ENCODE measurements at regions not wholly inside any gene's neighbourhood (a gene's known extent, or its start where the extent isn't known, plus 50 kb on each side); places are given as distances from the start of the nearest gene placed in this dataset.

DNA sequence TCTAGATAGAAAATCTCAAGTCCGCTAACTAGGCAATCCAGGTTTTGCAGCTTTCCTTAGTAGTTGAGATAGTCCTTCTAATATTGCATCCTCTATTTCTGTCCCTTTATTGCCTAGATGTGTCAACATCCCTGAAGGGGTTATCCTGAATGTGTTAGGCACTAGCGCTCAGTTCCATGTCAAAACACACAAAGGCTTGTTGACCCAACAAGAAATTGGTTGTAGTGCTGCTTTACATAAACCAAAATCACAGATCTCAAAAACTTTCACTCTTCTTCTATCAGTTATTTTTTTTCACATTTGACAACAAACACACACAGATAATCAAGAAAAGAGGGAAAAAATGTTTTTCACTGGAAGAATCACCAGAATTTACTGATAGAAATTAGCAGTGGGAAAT is 51.4 kb upstream of the SOX2 start:
- TF ChIP-seq, protein P1, sequence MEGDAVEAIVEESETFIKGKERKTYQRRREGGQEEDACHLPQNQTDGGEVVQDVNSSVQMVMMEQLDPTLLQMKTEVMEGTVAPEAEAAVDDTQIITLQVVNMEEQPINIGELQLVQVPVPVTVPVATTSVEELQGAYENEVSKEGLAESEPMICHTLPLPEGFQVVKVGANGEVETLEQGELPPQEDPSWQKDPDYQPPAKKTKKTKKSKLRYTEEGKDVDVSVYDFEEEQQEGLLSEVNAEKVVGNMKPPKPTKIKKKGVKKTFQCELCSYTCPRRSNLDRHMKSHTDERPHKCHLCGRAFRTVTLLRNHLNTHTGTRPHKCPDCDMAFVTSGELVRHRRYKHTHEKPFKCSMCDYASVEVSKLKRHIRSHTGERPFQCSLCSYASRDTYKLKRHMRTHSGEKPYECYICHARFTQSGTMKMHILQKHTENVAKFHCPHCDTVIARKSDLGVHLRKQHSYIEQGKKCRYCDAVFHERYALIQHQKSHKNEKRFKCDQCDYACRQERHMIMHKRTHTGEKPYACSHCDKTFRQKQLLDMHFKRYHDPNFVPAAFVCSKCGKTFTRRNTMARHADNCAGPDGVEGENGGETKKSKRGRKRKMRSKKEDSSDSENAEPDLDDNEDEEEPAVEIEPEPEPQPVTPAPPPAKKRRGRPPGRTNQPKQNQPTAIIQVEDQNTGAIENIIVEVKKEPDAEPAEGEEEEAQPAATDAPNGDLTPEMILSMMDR (IDR thresholded peaks at IDR 0.05), result no peak
- no peak for TF ChIP-seq POLR2AphosphoS5 (IDR thresholded peaks at IDR 0.05)
- TF ChIP-seq POLR2A (IDR thresholded peaks at IDR 0.05), result no peak
- TF ChIP-seq EP300 (IDR thresholded peaks at IDR 0.05), result no peak
- 88% methylated on average over 2 of the region's 2 CpGs for WGBS
- H3K27ac ChIP-seq, result no peak overlapping the region

DNA sequence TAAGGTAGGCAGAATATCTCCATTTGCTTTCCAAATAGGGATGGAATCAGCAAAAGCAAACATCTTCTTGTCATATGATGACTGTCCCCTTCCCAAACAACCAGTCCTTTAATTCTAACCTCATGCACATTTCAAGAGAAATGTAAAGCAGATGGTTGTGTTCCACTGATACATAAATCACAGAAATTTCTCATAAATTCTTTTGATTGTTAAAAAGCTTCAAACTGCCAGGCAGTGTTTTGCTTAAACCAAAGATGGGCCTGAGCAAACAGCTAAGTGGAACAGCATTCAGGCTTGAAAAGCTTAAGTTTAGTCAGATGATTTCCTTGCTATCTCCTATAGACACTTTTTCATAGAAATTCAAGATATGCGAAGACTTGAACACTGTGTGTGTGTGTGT is 74.3 kb upstream of the SOX2 start:
- Histone ChIP-seq H3K27ac (no peak overlapping the region), H3K27me3 (no peaks in the 10 kb centered on the region), H3K4me3 (no peak overlapping the region), H3K9me3 (no peaks in the 10 kb centered on the region), H3K36me3 (no peaks in the 10 kb centered on the region), H3K4me1 (no peaks in the 10 kb centered on the region)
- WGBS, result 65% methylated on average over 1 of the region's 1 CpG
- DNase-seq (ENCODE audit: low spot score in 2 of 2), result no peak
- TF ChIP-seq, protein P1 (IDR thresholded peaks at IDR 0.05), result no peak
- TF ChIP-seq EP300 (IDR thresholded peaks at IDR 0.05) (no peak), POLR2AphosphoS5 (IDR thresholded peaks at IDR 0.05) (no peak), POLR2A (IDR thresholded peaks at IDR 0.05) (no peak)

More for the DNA sequence above, 51.4 kb upstream of the SOX2 start:
- H3K4me3 ChIP-seq, result no peak overlapping the region
- H3K4me1 ChIP-seq, result no peaks in the 10 kb centered on the region
- no peak for DNase-seq (ENCODE audit: low spot score in 2 of 2)
- H3K36me3 ChIP-seq, result no peaks in the 10 kb centered on the region
- no peaks in the 10 kb centered on the region for H3K9me3 ChIP-seq
- H3K27me3 ChIP-seq, result no peaks in the 10 kb centered on the region

DNA sequence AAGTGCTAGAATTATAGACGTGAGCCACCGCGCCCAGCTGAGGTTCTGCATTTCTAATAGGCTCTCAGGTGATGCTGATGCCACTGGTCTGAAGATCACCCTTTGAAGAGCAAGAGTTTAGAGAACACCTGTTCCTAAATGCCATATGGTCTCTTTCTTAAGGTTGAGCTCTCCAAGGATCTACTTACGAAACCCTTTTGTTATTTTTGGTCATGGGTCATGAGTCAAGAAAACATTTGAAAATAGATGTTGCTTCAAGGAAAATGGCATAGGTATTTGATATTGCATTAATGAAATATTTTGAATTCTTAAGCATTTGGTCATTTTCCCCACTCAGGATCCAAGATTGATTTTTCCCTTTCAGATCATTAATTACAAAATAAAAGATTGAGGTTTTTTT is 74.7 kb upstream of the SOX2 start:
- no peaks in the 10 kb centered on the region for H3K27me3 ChIP-seq
- no peak for TF ChIP-seq POLR2AphosphoS5 (IDR thresholded peaks at IDR 0.05)
- no peaks in the 10 kb centered on the region for H3K4me1 ChIP-seq
- no peaks in the 10 kb centered on the region for H3K36me3 ChIP-seq
- no peak overlapping the region for H3K27ac ChIP-seq
- WGBS, result 97% methylated on average over 4 of the region's 4 CpGs
- H3K4me3 ChIP-seq, result no peak overlapping the region
- DNase-seq (ENCODE audit: low spot score in 2 of 2), result no peak
- H3K9me3 ChIP-seq, result no peaks in the 10 kb centered on the region

DNA sequence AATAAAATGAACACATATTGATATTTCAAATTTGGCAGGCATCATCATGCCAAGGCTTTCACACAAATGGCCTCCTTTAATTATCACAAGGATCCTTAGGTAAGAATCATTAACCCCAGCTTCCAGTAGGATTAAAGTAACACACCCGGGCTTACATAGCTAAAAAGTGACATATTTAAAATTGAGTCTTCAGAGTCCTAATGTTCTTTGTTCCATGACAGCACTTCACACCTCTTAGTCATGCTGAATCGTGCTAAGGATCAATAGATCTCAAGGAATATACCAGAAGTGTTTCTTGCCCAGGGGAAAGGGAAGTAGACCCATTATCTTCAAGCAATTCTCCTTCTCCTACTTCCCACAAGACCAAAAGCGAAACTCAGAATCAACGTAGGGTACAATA is 76.6 kb upstream of the SOX2 start:
- H3K36me3 ChIP-seq, result no peaks in the 10 kb centered on the region
- H3K4me3 ChIP-seq, result no peak overlapping the region
- H3K27me3 ChIP-seq, result no peaks in the 10 kb centered on the region
- DNase-seq (ENCODE audit: low spot score in 2 of 2), result no peak
- H3K4me1 ChIP-seq, result no peaks in the 10 kb centered on the region
- TF ChIP-seq POLR2A (IDR thresholded peaks at IDR 0.05) (no peak), POLR2AphosphoS5 (IDR thresholded peaks at IDR 0.05) (no peak), EP300 (IDR thresholded peaks at IDR 0.05) (no peak)
- TF ChIP-seq, protein P1 (IDR thresholded peaks at IDR 0.05), result no peak
- H3K27ac ChIP-seq, result no peak overlapping the region
- no peaks in the 10 kb centered on the region for H3K9me3 ChIP-seq
- 69% methylated on average over 4 of the region's 4 CpGs for WGBS

DNA sequence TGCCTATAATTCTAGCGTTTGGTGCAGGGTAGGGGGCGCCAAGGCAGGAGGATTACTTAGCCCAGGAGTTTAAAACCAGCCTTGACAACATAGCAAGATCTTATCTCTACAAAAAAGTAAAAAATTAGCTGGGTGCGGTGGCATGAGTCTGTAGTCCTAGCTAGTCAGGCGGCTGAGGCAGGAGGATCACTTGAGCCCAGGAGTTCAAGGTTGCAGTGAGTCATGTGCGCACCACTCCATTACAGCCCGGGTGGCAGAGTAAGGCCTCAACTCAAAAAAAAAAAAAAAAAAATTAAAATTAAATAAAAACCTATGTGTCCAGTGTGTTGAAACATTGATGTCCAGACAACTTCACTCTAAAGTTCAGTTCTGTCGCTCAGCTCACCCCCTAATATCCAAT is 78.2 kb upstream of the SOX2 start:
- Histone ChIP-seq H3K36me3 (no peaks in the 10 kb centered on the region), H3K4me1 (no peaks in the 10 kb centered on the region), H3K27me3 (no peaks in the 10 kb centered on the region), H3K9me3 (no peaks in the 10 kb centered on the region), H3K4me3 (no peak overlapping the region), H3K27ac (no peak overlapping the region)
- 87% methylated on average over 7 of the region's 7 CpGs for WGBS
- no peak for DNase-seq (ENCODE audit: low spot score in 2 of 2)
- TF ChIP-seq EP300 (IDR thresholded peaks at IDR 0.05) (no peak), POLR2A (IDR thresholded peaks at IDR 0.05) (no peak), POLR2AphosphoS5 (IDR thresholded peaks at IDR 0.05) (no peak)
- TF ChIP-seq, protein P1 (IDR thresholded peaks at IDR 0.05), result no peak

DNA sequence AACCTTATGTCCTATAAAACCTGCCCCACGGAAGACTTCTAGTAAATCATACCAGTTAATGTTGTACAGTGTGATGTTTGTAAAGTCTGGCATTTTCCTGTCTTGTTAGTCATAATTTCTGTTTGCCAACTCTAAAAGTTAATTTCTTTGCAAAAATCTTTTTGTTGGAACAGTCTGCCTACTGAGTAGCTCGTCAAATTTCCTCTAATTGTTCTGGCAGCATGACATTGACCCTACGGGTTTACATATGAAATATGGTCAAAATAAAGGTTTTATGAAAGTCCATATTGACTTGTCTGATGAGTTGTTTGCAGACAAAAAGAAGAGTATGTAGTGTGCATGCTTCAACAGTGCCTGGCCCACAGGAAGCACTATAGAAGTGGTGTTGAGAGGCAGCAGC is 79.8 kb upstream of the SOX2 start:
- H3K36me3 ChIP-seq, result no peaks in the 10 kb centered on the region
- H3K9me3 ChIP-seq, result no peaks in the 10 kb centered on the region
- H3K4me1 ChIP-seq, result no peaks in the 10 kb centered on the region
- H3K4me3 ChIP-seq, result no peak overlapping the region
- TF ChIP-seq, protein P1 (IDR thresholded peaks at IDR 0.05), result no peak
- TF ChIP-seq POLR2A (IDR thresholded peaks at IDR 0.05) (no peak), EP300 (IDR thresholded peaks at IDR 0.05) (no peak), POLR2AphosphoS5 (IDR thresholded peaks at IDR 0.05) (no peak)
- DNase-seq (ENCODE audit: low spot score in 2 of 2), result no peak
- no peak overlapping the region for H3K27ac ChIP-seq
- no peaks in the 10 kb centered on the region for H3K27me3 ChIP-seq
- 61% methylated on average over 3 of the region's 3 CpGs for WGBS
